ENCODE measurements at regions not wholly inside any gene's neighbourhood (a gene's known extent, or its start where the extent isn't known, plus 50 kb on each side); places are given as distances from the start of the nearest gene placed in this dataset.

GRCh38 chr5:175124821-175125220 lies 319.2 kb downstream of the DRD1 start:
- H3K36me3 ChIP-seq, result no peaks in the 10 kb centered on the region
- TF ChIP-seq Cebpa-rat (IDR thresholded peaks at IDR 0.05), result no peak
- H3K27ac ChIP-seq, result no peak overlapping the region
- no peak overlapping the region for H3K4me3 ChIP-seq
- no peak overlapping the region for H3K4me2 ChIP-seq
- no peaks in the 10 kb centered on the region for H4K20me1 ChIP-seq
- H3K27me3 ChIP-seq, result no peaks in the 10 kb centered on the region
- peaks cover 7% of the 10 kb centered on the region for H3K4me1 ChIP-seq
- H3K9ac ChIP-seq, result no peak overlapping the region
- H3K9me3 ChIP-seq, result peaks cover 8% of the 10 kb centered on the region; the same call in 1 of the 2 replicates

GRCh38 chr5:175124251-175124813 lies 319.6 kb downstream of the DRD1 start:
- no peak overlapping the region for H3K9ac ChIP-seq
- peaks cover 8% of the 10 kb centered on the region; the same call in 1 of the 2 replicates for H3K9me3 ChIP-seq
- H3K27ac ChIP-seq, result no peak overlapping the region
- no peak overlapping the region for H3K4me3 ChIP-seq
- H3K4me1 ChIP-seq, result peaks cover 7% of the 10 kb centered on the region
- no peak overlapping the region for H3K4me2 ChIP-seq
- H4K20me1 ChIP-seq, result no peaks in the 10 kb centered on the region
- no peak for TF ChIP-seq Cebpa-rat (IDR thresholded peaks at IDR 0.05)
- H3K36me3 ChIP-seq, result no peaks in the 10 kb centered on the region
- no peaks in the 10 kb centered on the region for H3K27me3 ChIP-seq

- Histone ChIP-seq H3K9ac (no peak overlapping the region), H4K20me1 (no peaks in the 10 kb centered on the region), H3K4me1 (no peaks in the 10 kb centered on the region), H3K27ac (no peak overlapping the region), H3K9me3 (peaks cover 8% of the 10 kb centered on the region; the same call in 1 of the 2 replicates), H3K36me3 (no peaks in the 10 kb centered on the region), H3K4me2 (no peak overlapping the region), H3K4me3 (no peak overlapping the region), H3K27me3 (no peaks in the 10 kb centered on the region)
- TF ChIP-seq Cebpa-rat (IDR thresholded peaks at IDR 0.05), result no peak
Observed at GRCh38 chr5:175123542-175123941, 320.4 kb downstream of the DRD1 start.

- Histone ChIP-seq H3K4me3 (no peak overlapping the region), H3K27me3 (no peaks in the 10 kb centered on the region), H3K27ac (no peak overlapping the region), H3K9ac (no peak overlapping the region), H3K36me3 (no peaks in the 10 kb centered on the region), H4K20me1 (no peaks in the 10 kb centered on the region), H3K4me2 (no peak overlapping the region), H3K9me3 (peaks cover 8% of the 10 kb centered on the region; the same call in 1 of the 2 replicates), H3K4me1 (no peaks in the 10 kb centered on the region)
- TF ChIP-seq Cebpa-rat (IDR thresholded peaks at IDR 0.05), result no peak
Observed at GRCh38 chr5:175121457-175121856, 322.5 kb downstream of the DRD1 start.

- Histone ChIP-seq H4K20me1 (no peaks in the 10 kb centered on the region), H3K4me2 (no peak overlapping the region), H3K9me3 (peaks cover 8% of the 10 kb centered on the region; the same call in 1 of the 2 replicates), H3K27me3 (no peaks in the 10 kb centered on the region), H3K9ac (no peak overlapping the region), H3K27ac (no peak overlapping the region), H3K4me3 (no peak overlapping the region), H3K4me1 (no peaks in the 10 kb centered on the region), H3K36me3 (no peaks in the 10 kb centered on the region)
- TF ChIP-seq Cebpa-rat (IDR thresholded peaks at IDR 0.05), result no peak
Observed at GRCh38 chr5:175120412-175120811, 323.6 kb downstream of the DRD1 start.

- no peak overlapping the region for H3K4me3 ChIP-seq
- peaks cover 8% of the 10 kb centered on the region; the same call in 1 of the 2 replicates for H3K9me3 ChIP-seq
- H3K4me2 ChIP-seq, result no peak overlapping the region
- no peaks in the 10 kb centered on the region for H4K20me1 ChIP-seq
- H3K27ac ChIP-seq, result no peak overlapping the region
- H3K4me1 ChIP-seq, result no peaks in the 10 kb centered on the region
- H3K9ac ChIP-seq, result no peak overlapping the region
- H3K27me3 ChIP-seq, result no peaks in the 10 kb centered on the region
- TF ChIP-seq Cebpa-rat (IDR thresholded peaks at IDR 0.05), result no peak
- no peaks in the 10 kb centered on the region for H3K36me3 ChIP-seq
Observed at GRCh38 chr5:175118700-175119309, 325.2 kb downstream of the DRD1 start.

GRCh38 chr5:175116466-175117048 lies 327.4 kb downstream of the DRD1 start:
- TF ChIP-seq Cebpa-rat (IDR thresholded peaks at IDR 0.05), result no peak
- no peak overlapping the region for H3K4me2 ChIP-seq
- H3K9ac ChIP-seq, result no peak overlapping the region
- no peaks in the 10 kb centered on the region for H3K36me3 ChIP-seq
- no peaks in the 10 kb centered on the region for H3K27me3 ChIP-seq
- H3K27ac ChIP-seq, result no peak overlapping the region
- H3K4me3 ChIP-seq, result no peak overlapping the region
- H4K20me1 ChIP-seq, result no peaks in the 10 kb centered on the region
- peaks cover 8% of the 10 kb centered on the region; the same call in 1 of the 2 replicates for H3K9me3 ChIP-seq
- no peaks in the 10 kb centered on the region for H3K4me1 ChIP-seq

GRCh38 chr5:175115831-175116230 lies 328.2 kb downstream of the DRD1 start:
- H3K27ac ChIP-seq, result no peak overlapping the region
- H3K4me1 ChIP-seq, result no peaks in the 10 kb centered on the region
- H3K9ac ChIP-seq, result no peak overlapping the region
- no peak overlapping the region for H3K4me2 ChIP-seq
- H3K9me3 ChIP-seq, result peaks cover 8% of the 10 kb centered on the region; the same call in 1 of the 2 replicates
- no peaks in the 10 kb centered on the region for H3K36me3 ChIP-seq
- H3K27me3 ChIP-seq, result no peaks in the 10 kb centered on the region
- no peak overlapping the region for H3K4me3 ChIP-seq
- H4K20me1 ChIP-seq, result no peaks in the 10 kb centered on the region
- no peak for TF ChIP-seq Cebpa-rat (IDR thresholded peaks at IDR 0.05)

- H3K27ac ChIP-seq, result no peak overlapping the region
- H3K36me3 ChIP-seq, result no peaks in the 10 kb centered on the region
- no peaks in the 10 kb centered on the region for H3K27me3 ChIP-seq
- TF ChIP-seq Cebpa-rat (IDR thresholded peaks at IDR 0.05), result no peak
- no peak overlapping the region for H3K4me2 ChIP-seq
- no peak overlapping the region for H3K4me3 ChIP-seq
- H3K9ac ChIP-seq, result no peak overlapping the region
- H3K4me1 ChIP-seq, result no peaks in the 10 kb centered on the region
- H3K9me3 ChIP-seq, result peaks cover 14% of the 10 kb centered on the region
- no peaks in the 10 kb centered on the region for H4K20me1 ChIP-seq
Observed at GRCh38 chr5:175113947-175114346, 330.0 kb downstream of the DRD1 start.

- H3K9me3 ChIP-seq, result peaks cover 17% of the 10 kb centered on the region
- H3K4me2 ChIP-seq, result no peak overlapping the region
- no peaks in the 10 kb centered on the region for H3K4me1 ChIP-seq
- TF ChIP-seq Cebpa-rat (IDR thresholded peaks at IDR 0.05), result no peak
- no peaks in the 10 kb centered on the region for H3K36me3 ChIP-seq
- H3K4me3 ChIP-seq, result no peak overlapping the region
- H4K20me1 ChIP-seq, result no peaks in the 10 kb centered on the region
- no peak overlapping the region for H3K9ac ChIP-seq
- H3K27me3 ChIP-seq, result no peaks in the 10 kb centered on the region
- no peak overlapping the region for H3K27ac ChIP-seq
Observed at GRCh38 chr5:175109058-175109755, 334.8 kb downstream of the DRD1 start.
